Stomach (tissue), 4 donors: ENCODE measurements at regions not wholly inside any gene's neighbourhood (a gene's known extent, or its start where the extent isn't known, plus 50 kb on each side); places are given as distances from the start of the nearest gene placed in this dataset.

Source experiments
- CTCF ChIP-seq, 7 experiments: fragments of 450-650 bp in 4 of 7; fragments of 200-600 bp in 3 of 7; sonication (generic) in 3 of 7; IDR thresholded peaks; one replicate each; pipeline ENCODE4 v1.5.1; 2016 to 2019; ENCODE audit warnings: antibody characterized with exemption in 7 of 7, control low read depth in 2 of 7, mild to moderate bottlenecking in 1 of 7
- POLR2A ChIP-seq, 4 donors: fragments of 450-650 bp; IDR thresholded peaks; one replicate each; pipeline ENCODE4 v1.6.1; 2016; ENCODE audit warnings: antibody characterized with exemption in 4 of 4, control low read depth in 2 of 4, mild to moderate bottlenecking in 1 of 4, moderate library complexity in 1 of 4
- POLR2AphosphoS5 ChIP-seq, 3 donors: sonication (generic); formaldehyde crosslinking; IDR thresholded peaks; one replicate each; pipeline ENCODE4 v1.6.1; 2016; ENCODE audit warnings: antibody characterized with exemption in 3 of 3

- no peak for TF ChIP-seq CTCF (IDR thresholded peaks at IDR 0.05)
- no peak for TF ChIP-seq POLR2AphosphoS5 (IDR thresholded peaks at IDR 0.05)
- TF ChIP-seq POLR2A (IDR thresholded peaks at IDR 0.05), result no peak
Measured at GRCh38 chr18:64876833-64877232, 727.9 kb upstream of the LINC00305 start.
